K562 (cell line): ENCODE measurements at regions not wholly inside any gene's neighbourhood (a gene's known extent, or its start where the extent isn't known, plus 50 kb on each side); places are given as distances from the start of the nearest gene placed in this dataset.

Experiments used
- ATAC-seq: fragments of 200-7000 bp; cut with Tn5 transposase; 3 replicates; pipeline ENCODE4 v1.9.1; 2020; ENCODE audit warnings: moderate library complexity
- BruUV-seq: library from RNA; stranded (reverse); fragments of 400-500 nt; replicated peaks from 2 replicates; lab custom pipeline; 2021; lab: Mats Ljungman, UMichigan
- CTCF ChIA-PET: fragments of 300-600 bp; formaldehyde crosslinking; extraction: SDS; loops from one replicate; lab custom pipeline; 2021; ENCODE audit warnings: low intra/inter-chr PET ratio; lab: Yijun Ruan, JAX
- POLR2A ChIA-PET: fragments of 300-600, 350-650 bp; sonication (Branson Sonifier 250); formaldehyde crosslinking; extraction: SDS; loops from one replicate; lab custom pipeline; 2021; ENCODE audit warnings: antibody characterized with exemption, inconsistent platforms; lab: Yijun Ruan, JAX
- DNase-seq, 4 experiments: peaks; one replicate each; pipeline versions ENCODE4 v3.0.0 to v3.0.0-alpha.2; 2011 to 2018; ENCODE audit warnings: low spot score in 3 of 4, mixed read lengths in 3 of 4; ENCODE audit errors: extremely low read depth in 1 of 4
- FAIRE-seq: peaks from 2 replicates; lab custom pipeline; 2011; peaks lifted over from hg19 to GRCh38; lab: Jason Lieb, UNC
- H2AFZ ChIP-seq: 2 replicates; pipeline ENCODE4 v1.6.0; 2011; ENCODE audit warnings: low read depth, low read length, control low read depth, inconsistent platforms
- H3K27ac ChIP-seq: fragments of 200-600 bp; 3 replicates; pipeline ENCODE4 v1.8.0; 2011; ENCODE audit warnings: low read depth, mild to moderate bottlenecking, control low read depth, inconsistent platforms, low read length, moderate library complexity, mixed read lengths; ENCODE audit errors: extremely low read depth
- H3K27me3 ChIP-seq, 2 experiments: fragments of 300-600 bp in 1 of 2; 2 replicates in 1 of 2; 3 replicates in 1 of 2; pipeline versions ENCODE4 v1.6.0 to v1.8.0; 2011; ENCODE audit warnings: inconsistent platforms in 2 of 2, low read length in 2 of 2, mild to moderate bottlenecking in 1 of 2, mixed read lengths in 1 of 2, moderate library complexity in 1 of 2; ENCODE audit not compliant: control insufficient read depth in 2 of 2, insufficient read depth in 2 of 2
- H3K36me3 ChIP-seq: fragments of 300-600 bp; 3 replicates; pipeline ENCODE4 v1.8.0; 2011; ENCODE audit warnings: mild to moderate bottlenecking, low read length, inconsistent platforms; ENCODE audit not compliant: control insufficient read depth, insufficient read depth
- H3K4me1 ChIP-seq, 2 experiments: fragments of 200-600 bp in 1 of 2; replicated peaks in 1 of 2; 2 replicates in 1 of 2; 3 replicates in 1 of 2; pipeline versions ENCODE4 v1.5.1 to v1.8.0; 2011; ENCODE audit warnings: inconsistent platforms in 2 of 2, low read length in 2 of 2, mild to moderate bottlenecking in 1 of 2, mixed read lengths in 1 of 2, moderate library complexity in 1 of 2; ENCODE audit not compliant: control insufficient read depth in 2 of 2, insufficient read depth in 2 of 2
- H3K4me2 ChIP-seq: 2 replicates; pipeline ENCODE4 v1.6.1; 2011; ENCODE audit warnings: low read length, control low read depth, inconsistent platforms, mixed read lengths; ENCODE audit not compliant: insufficient read depth
- H3K4me3 ChIP-seq: fragments of 200-600 bp; sonication (generic), shearing (Covaris generic); 2 replicates; pipeline ENCODE4 v1.5.1; 2016; ENCODE audit warnings: control low read depth, inconsistent platforms
- H3K79me2 ChIP-seq: fragments of 200-600 bp; 3 replicates; pipeline ENCODE4 v1.8.0; 2011; ENCODE audit warnings: low read length, inconsistent platforms; ENCODE audit not compliant: control insufficient read depth, insufficient read depth
- H3K9ac ChIP-seq, 2 experiments: 2 replicates each; pipeline versions ENCODE4 v1.6.0 to v1.6.1; 2011; ENCODE audit warnings: low read depth in 2 of 2, low read length in 2 of 2, control low read depth in 1 of 2, inconsistent platforms in 1 of 2, mild to moderate bottlenecking in 1 of 2, mixed read lengths in 1 of 2; ENCODE audit not compliant: insufficient read depth in 1 of 2
- H3K9me1 ChIP-seq: one replicate; pipeline ENCODE4 v1.6.0; 2011; ENCODE audit warnings: inconsistent platforms, mild to moderate bottlenecking, low read length, moderate library complexity; ENCODE audit not compliant: control insufficient read depth, insufficient read depth
- H3K9me3 ChIP-seq: replicated peaks from 2 replicates; pipeline ENCODE4 v1.5.1; 2011; ENCODE audit warnings: low read depth, low read length, inconsistent platforms; ENCODE audit not compliant: control insufficient read depth, insufficient read depth
- H4K20me1 ChIP-seq: replicated peaks from 2 replicates; pipeline ENCODE4 v1.6.1; 2011; ENCODE audit warnings: low read length, inconsistent platforms, mixed read lengths; ENCODE audit not compliant: control insufficient read depth, insufficient read depth
- NONO ChIP-seq, 2 experiments: fragments of 200-400 bp in 1 of 2; fragments of 450-650 bp in 1 of 2; formaldehyde crosslinking in 1 of 2; IDR thresholded peaks; 2 replicates each; pipeline ENCODE4 v1.6.1; 2017; ENCODE audit warnings: low read depth in 2 of 2, mild to moderate bottlenecking in 2 of 2, moderate library complexity in 2 of 2, low read length in 1 of 2
- RAD51 ChIP-seq: fragments of 450-650 bp; IDR thresholded peaks from 2 replicates; pipeline ENCODE4 v1.7.1; 2016; ENCODE audit warnings: low read depth, mild to moderate bottlenecking, borderline replicate concordance
- TAF7 ChIP-seq: fragments of 450-650 bp; IDR thresholded peaks from 2 replicates; pipeline ENCODE4 v1.6.1; 2016; ENCODE audit warnings: missing genetic modification characterization, missing compliant biosample characterization
- YY1 ChIP-seq, 3 experiments: IDR thresholded peaks; 2 replicates each; pipeline ENCODE4 v1.6.1; 2011; ENCODE audit warnings: low read length in 2 of 3, mild to moderate bottlenecking in 2 of 3, moderate library complexity in 2 of 3, borderline replicate concordance in 1 of 3, control low read depth in 1 of 3, low read depth in 1 of 3; ENCODE audit not compliant: insufficient read depth in 3 of 3, insufficient replicate concordance in 2 of 3, control insufficient read depth in 1 of 3, insufficient read length in 1 of 3; ENCODE audit errors: extremely low read depth in 1 of 3
- ZBTB33 ChIP-seq: sonication (generic); formaldehyde crosslinking; IDR thresholded peaks from 2 replicates; pipeline ENCODE4 v1.8.1; 2023; ENCODE audit warnings: mild to moderate bottlenecking, missing genetic modification reagents
- ZFP91 ChIP-seq: sonication (generic); formaldehyde crosslinking; IDR thresholded peaks from 2 replicates; pipeline ENCODE4 v1.8.0; 2022; ENCODE audit warnings: mild to moderate bottlenecking, missing genetic modification reagents
- ZNF277 ChIP-seq: fragments of 250-450 bp; sonication (Bioruptor Pico); IDR thresholded peaks from 2 replicates; pipeline ENCODE4 v1.8.0; 2022; ENCODE audit warnings: inconsistent platforms, mild to moderate bottlenecking, moderate library complexity, borderline replicate concordance
- ZNF511 ChIP-seq: sonication (generic); formaldehyde crosslinking; IDR thresholded peaks from 2 replicates; pipeline ENCODE4 v1.8.0; 2022; ENCODE audit warnings: mild to moderate bottlenecking, missing genetic modification reagents
- ZNF740 ChIP-seq, 3 experiments: fragments of 200-800 bp in 1 of 3; sonication (Bioruptor generic) in 1 of 3; sonication (generic) in 1 of 3; formaldehyde crosslinking in 1 of 3; IDR thresholded peaks; 2 replicates each; pipeline versions ENCODE4 v1.6.1 to v1.8.0; 2016 to 2022; ENCODE audit warnings: mild to moderate bottlenecking in 2 of 3, missing compliant biosample characterization in 2 of 3, missing genetic modification characterization in 2 of 3, missing genetic modification reagents in 1 of 3
- ZNF76 ChIP-seq: fragments of 250-450 bp; sonication (Bioruptor Pico); IDR thresholded peaks from 2 replicates; pipeline ENCODE4 v1.4.0; 2020; ENCODE audit warnings: mild to moderate bottlenecking, moderate library complexity, borderline replicate concordance
- ZNF778 ChIP-seq: fragments of 450-650 bp; formaldehyde crosslinking; IDR thresholded peaks from 2 replicates; pipeline ENCODE4 v1.4.0; 2020; ENCODE audit warnings: mild to moderate bottlenecking, moderate library complexity
- WGBS: fragments of 100-300 bp; shearing (Covaris generic); methylation state at CpG from one replicate; pipeline ENCODE4 v1.1.6; 2016; ENCODE audit warnings: low coverage, mixed read lengths; ENCODE audit not compliant: insufficient coverage; ENCODE audit errors: missing lambda C conversion rate; 5-methylcytosine and 5-hydroxymethylcytosine counted together
- in situ Hi-C: fragments of 300-500 bp; cut with MboI; formaldehyde crosslinking; loops from 4 replicates; pipeline ENCODE4 v1.15.0; 2018; ENCODE audit warnings: inconsistent platforms, mixed read lengths
- intact Hi-C: fragments of 100-400 bp; cut with micrococcal nuclease; formaldehyde crosslinking; loops from 2 replicates; pipeline ENCODE4 v1.14.2; 2022

- H3K9me1 ChIP-seq, result no peaks in the 10 kb centered on the region
- FAIRE-seq (no peak), ATAC-seq (no peak), DNase-seq (no peak)
- in situ Hi-C loops (no loop called here), intact Hi-C loops (no loop called here)
- no peak overlapping the region for H3K4me3 ChIP-seq
- no TSS peak for BruUV-seq
- POLR2A ChIA-PET, result no interaction called here
- no peaks in the 10 kb centered on the region for H3K36me3 ChIP-seq
- H3K9ac ChIP-seq, result no peak overlapping the region
- CTCF ChIA-PET, result no interaction called here
- 2% methylated on average over 6 of the region's 6 CpGs for WGBS
- no peaks in the 10 kb centered on the region for H3K9me3 ChIP-seq
- H4K20me1 ChIP-seq, result no peaks in the 10 kb centered on the region
- H3K4me2 ChIP-seq, result no peak overlapping the region
- H2AFZ ChIP-seq, result no peak overlapping the region
- no peaks in the 10 kb centered on the region for H3K79me2 ChIP-seq
- H3K27ac ChIP-seq, result no peak overlapping the region
- no peaks in the 10 kb centered on the region for H3K4me1 ChIP-seq
- no peaks in the 10 kb centered on the region for H3K27me3 ChIP-seq
- TF ChIP-seq ZNF740 (CRISPR knock-in tag; IDR thresholded peaks at IDR 0.05), result no peak
- TF ChIP-seq ZNF740 (tag; IDR thresholded peaks at IDR 0.05), result no peak
- no peak for TF ChIP-seq YY1 (IDR thresholded peaks at IDR 0.05; ENCODE audit: borderline replicate concordance in 1 of 3, control insufficient read depth in 1 of 3, extremely low read depth in 1 of 3, insufficient read depth in 3 of 3, insufficient read length in 1 of 3, insufficient replicate concordance in 2 of 3, low read depth in 1 of 3, low read length in 2 of 3)
- TF ChIP-seq ZNF778 (CRISPR knock-in tag), result no peak
- TF ChIP-seq ZNF511 (CRISPR knock-in tag), result no peak
- TF ChIP-seq ZNF76, result no peak
- no peak for TF ChIP-seq NONO (IDR thresholded peaks at IDR 0.05; ENCODE audit: low read depth in 2 of 2, low read length in 1 of 2)
- no peak for TF ChIP-seq TAF7 (tag)
- no peak for TF ChIP-seq ZBTB33 (CRISPR knock-in tag)
- TF ChIP-seq ZFP91 (CRISPR knock-in tag), result no peak
- no peak for TF ChIP-seq ZNF277
- no peak for TF ChIP-seq RAD51
These were observed 280.5 kb downstream of the IPMK start for GRCh38 chr10:57987055-57987721.
